K562 (cell line): ENCODE measurements at regions not wholly inside any gene's neighbourhood (a gene's known extent, or its start where the extent isn't known, plus 50 kb on each side); places are given as distances from the start of the nearest gene placed in this dataset.

Experiments used
- ATAC-seq: fragments of 200-7000 bp; cut with Tn5 transposase; 3 replicates; pipeline ENCODE4 v1.9.1; 2020; ENCODE audit warnings: moderate library complexity
- BruUV-seq: library from RNA; stranded (reverse); fragments of 400-500 nt; replicated peaks from 2 replicates; lab custom pipeline; 2021; lab: Mats Ljungman, UMichigan
- CTCF ChIA-PET: fragments of 300-600 bp; formaldehyde crosslinking; extraction: SDS; loops from one replicate; lab custom pipeline; 2021; ENCODE audit warnings: low intra/inter-chr PET ratio; lab: Yijun Ruan, JAX
- POLR2A ChIA-PET: fragments of 300-600, 350-650 bp; sonication (Branson Sonifier 250); formaldehyde crosslinking; extraction: SDS; loops from one replicate; lab custom pipeline; 2021; ENCODE audit warnings: antibody characterized with exemption, inconsistent platforms; lab: Yijun Ruan, JAX
- DNase-seq, 4 experiments: peaks; one replicate each; pipeline versions ENCODE4 v3.0.0 to v3.0.0-alpha.2; 2011 to 2018; ENCODE audit warnings: low spot score in 3 of 4, mixed read lengths in 3 of 4; ENCODE audit errors: extremely low read depth in 1 of 4
- FAIRE-seq: peaks from 2 replicates; lab custom pipeline; 2011; peaks lifted over from hg19 to GRCh38; lab: Jason Lieb, UNC
- H2AFZ ChIP-seq: 2 replicates; pipeline ENCODE4 v1.6.0; 2011; ENCODE audit warnings: low read depth, low read length, control low read depth, inconsistent platforms
- H3K27ac ChIP-seq: fragments of 200-600 bp; 3 replicates; pipeline ENCODE4 v1.8.0; 2011; ENCODE audit warnings: low read depth, mild to moderate bottlenecking, control low read depth, inconsistent platforms, low read length, moderate library complexity, mixed read lengths; ENCODE audit errors: extremely low read depth
- H3K27me3 ChIP-seq, 2 experiments: fragments of 300-600 bp in 1 of 2; 2 replicates in 1 of 2; 3 replicates in 1 of 2; pipeline versions ENCODE4 v1.6.0 to v1.8.0; 2011; ENCODE audit warnings: inconsistent platforms in 2 of 2, low read length in 2 of 2, mild to moderate bottlenecking in 1 of 2, mixed read lengths in 1 of 2, moderate library complexity in 1 of 2; ENCODE audit not compliant: control insufficient read depth in 2 of 2, insufficient read depth in 2 of 2
- H3K36me3 ChIP-seq: fragments of 300-600 bp; 3 replicates; pipeline ENCODE4 v1.8.0; 2011; ENCODE audit warnings: mild to moderate bottlenecking, low read length, inconsistent platforms; ENCODE audit not compliant: control insufficient read depth, insufficient read depth
- H3K4me1 ChIP-seq, 2 experiments: fragments of 200-600 bp in 1 of 2; replicated peaks in 1 of 2; 2 replicates in 1 of 2; 3 replicates in 1 of 2; pipeline versions ENCODE4 v1.5.1 to v1.8.0; 2011; ENCODE audit warnings: inconsistent platforms in 2 of 2, low read length in 2 of 2, mild to moderate bottlenecking in 1 of 2, mixed read lengths in 1 of 2, moderate library complexity in 1 of 2; ENCODE audit not compliant: control insufficient read depth in 2 of 2, insufficient read depth in 2 of 2
- H3K4me2 ChIP-seq: 2 replicates; pipeline ENCODE4 v1.6.1; 2011; ENCODE audit warnings: low read length, control low read depth, inconsistent platforms, mixed read lengths; ENCODE audit not compliant: insufficient read depth
- H3K4me3 ChIP-seq: fragments of 200-600 bp; sonication (generic), shearing (Covaris generic); 2 replicates; pipeline ENCODE4 v1.5.1; 2016; ENCODE audit warnings: control low read depth, inconsistent platforms
- H3K79me2 ChIP-seq: fragments of 200-600 bp; 3 replicates; pipeline ENCODE4 v1.8.0; 2011; ENCODE audit warnings: low read length, inconsistent platforms; ENCODE audit not compliant: control insufficient read depth, insufficient read depth
- H3K9ac ChIP-seq, 2 experiments: 2 replicates each; pipeline versions ENCODE4 v1.6.0 to v1.6.1; 2011; ENCODE audit warnings: low read depth in 2 of 2, low read length in 2 of 2, control low read depth in 1 of 2, inconsistent platforms in 1 of 2, mild to moderate bottlenecking in 1 of 2, mixed read lengths in 1 of 2; ENCODE audit not compliant: insufficient read depth in 1 of 2
- H3K9me1 ChIP-seq: one replicate; pipeline ENCODE4 v1.6.0; 2011; ENCODE audit warnings: inconsistent platforms, mild to moderate bottlenecking, low read length, moderate library complexity; ENCODE audit not compliant: control insufficient read depth, insufficient read depth
- H3K9me3 ChIP-seq: replicated peaks from 2 replicates; pipeline ENCODE4 v1.5.1; 2011; ENCODE audit warnings: low read depth, low read length, inconsistent platforms; ENCODE audit not compliant: control insufficient read depth, insufficient read depth
- H4K20me1 ChIP-seq: replicated peaks from 2 replicates; pipeline ENCODE4 v1.6.1; 2011; ENCODE audit warnings: low read length, inconsistent platforms, mixed read lengths; ENCODE audit not compliant: control insufficient read depth, insufficient read depth
- KDM1A ChIP-seq, 2 experiments: fragments of 450-650 bp; IDR thresholded peaks; 2 replicates each; pipeline ENCODE4 v1.6.1; 2016; ENCODE audit warnings: mild to moderate bottlenecking in 2 of 2
- MIER1 ChIP-seq: fragments of 450-650 bp; IDR thresholded peaks from 2 replicates; pipeline ENCODE4 v1.6.1; 2016; ENCODE audit warnings: antibody characterized with exemption, mild to moderate bottlenecking, low read depth
- NONO ChIP-seq, 2 experiments: fragments of 200-400 bp in 1 of 2; fragments of 450-650 bp in 1 of 2; formaldehyde crosslinking in 1 of 2; IDR thresholded peaks; 2 replicates each; pipeline ENCODE4 v1.6.1; 2017; ENCODE audit warnings: low read depth in 2 of 2, mild to moderate bottlenecking in 2 of 2, moderate library complexity in 2 of 2, low read length in 1 of 2
- ZNF274 ChIP-seq: IDR thresholded peaks from 2 replicates; pipeline ENCODE4 v1.6.1; 2011; ENCODE audit warnings: low read depth, mild to moderate bottlenecking, low read length, moderate library complexity, borderline replicate concordance
- ZNF436 ChIP-seq: fragments of 250-450, 450-650 bp; sonication (Bioruptor Pico); formaldehyde crosslinking; IDR thresholded peaks from 2 replicates; pipeline ENCODE4 v1.7.0; 2020; ENCODE audit warnings: mild to moderate bottlenecking
- ZZZ3 ChIP-seq: fragments of 450-650 bp; IDR thresholded peaks from 2 replicates; pipeline ENCODE4 v1.6.1; 2016; ENCODE audit warnings: antibody characterized with exemption, mild to moderate bottlenecking, moderate library complexity
- WGBS: fragments of 100-300 bp; shearing (Covaris generic); methylation state at CpG from one replicate; pipeline ENCODE4 v1.1.6; 2016; ENCODE audit warnings: low coverage, mixed read lengths; ENCODE audit not compliant: insufficient coverage; ENCODE audit errors: missing lambda C conversion rate; 5-methylcytosine and 5-hydroxymethylcytosine counted together
- in situ Hi-C: fragments of 300-500 bp; cut with MboI; formaldehyde crosslinking; loops from 4 replicates; pipeline ENCODE4 v1.15.0; 2018; ENCODE audit warnings: inconsistent platforms, mixed read lengths
- intact Hi-C: fragments of 100-400 bp; cut with micrococcal nuclease; formaldehyde crosslinking; loops from 2 replicates; pipeline ENCODE4 v1.14.2; 2022

DNA sequence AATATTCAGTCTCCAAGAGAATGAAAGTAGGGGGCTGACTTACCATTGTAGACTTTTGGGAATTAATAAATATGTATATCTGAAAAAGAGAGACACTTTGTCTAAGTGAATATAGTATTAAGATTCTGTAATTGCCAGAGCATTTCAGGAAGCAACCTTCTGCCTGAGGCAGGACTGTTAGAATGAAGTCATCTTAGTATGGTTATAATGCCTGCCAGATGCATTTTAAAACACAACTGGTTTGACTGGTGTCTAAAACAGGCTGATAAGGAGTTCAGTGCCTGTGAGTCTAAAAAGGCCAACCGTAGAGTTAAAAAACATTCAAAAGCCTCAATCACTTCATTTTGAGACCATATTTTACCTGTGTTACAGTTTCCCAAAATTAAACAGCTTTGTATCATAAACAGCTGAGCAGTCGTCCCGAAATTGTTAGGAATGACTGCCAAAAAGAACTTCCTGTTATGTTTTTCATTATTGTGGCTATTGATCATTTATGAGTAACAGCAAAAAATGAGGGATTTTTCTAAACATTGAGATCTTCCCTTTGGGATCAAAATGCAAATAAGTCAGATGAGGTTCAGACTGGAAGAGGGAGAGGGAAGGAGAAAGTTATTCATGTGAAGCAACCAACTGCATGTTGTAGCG is 443.9 kb downstream of the PID1 start (continued):
- TF ChIP-seq ZNF436 = no peak
- TF ChIP-seq, all 486 proteins: peak for 0

DNA sequence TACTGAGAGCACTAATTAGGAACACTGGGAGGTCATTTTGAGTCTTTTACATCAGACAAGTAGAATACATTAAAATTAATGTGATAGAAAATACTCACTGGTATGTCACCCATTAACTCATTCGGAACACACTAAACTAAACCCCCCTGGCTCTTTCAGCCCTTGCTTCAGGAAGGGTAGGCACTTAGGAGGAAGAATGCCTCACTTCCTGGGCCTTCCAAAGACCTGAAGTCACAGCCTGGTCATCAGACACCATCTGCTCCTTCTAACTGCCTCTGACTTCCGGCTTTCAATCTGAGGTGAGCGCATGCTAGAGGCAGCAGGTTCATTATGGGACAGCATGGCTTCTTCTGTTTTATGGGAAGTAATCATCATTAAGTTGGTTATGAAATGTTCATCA is 451.4 kb downstream of the PID1 start:
- Histone ChIP-seq H3K9me3 (no peaks in the 10 kb centered on the region), H3K9me1 (no peaks in the 10 kb centered on the region), H3K36me3 (no peaks in the 10 kb centered on the region), H3K27ac (no peak overlapping the region), H3K9ac (no peak overlapping the region), H4K20me1 (no peaks in the 10 kb centered on the region), H3K79me2 (no peaks in the 10 kb centered on the region), H3K4me3 (no peak overlapping the region), H3K4me1 (no peaks in the 10 kb centered on the region), H2AFZ (no peak overlapping the region), H3K4me2 (no peak overlapping the region), H3K27me3 (no peaks in the 10 kb centered on the region)
- POLR2A ChIA-PET = no interaction called here
- no TSS peak for BruUV-seq
- intact Hi-C loops (no loop called here), in situ Hi-C loops (no loop called here)
- no peak for FAIRE-seq
- TF ChIP-seq MIER1 = no peak
- no peak for TF ChIP-seq ZZZ3
- TF ChIP-seq KDM1A (IDR thresholded peaks at IDR 0.05) = no peak
- TF ChIP-seq ZNF274 = no peak
- TF ChIP-seq NONO (IDR thresholded peaks at IDR 0.05; ENCODE audit: low read depth in 2 of 2, low read length in 1 of 2) = no peak
- CTCF ChIA-PET = no interaction called here
- 3% methylated on average over 3 of the region's 3 CpGs for WGBS
- ATAC-seq = no peak
- DNase-seq = no peak
